Left lobe of liver (tissue), 2 donors: ENCODE measurements at regions not wholly inside any gene's neighbourhood (a gene's known extent, or its start where the extent isn't known, plus 50 kb on each side); places are given as distances from the start of the nearest gene placed in this dataset.

Experiments used
- ATAC-seq: fragments of 200-7000 bp; cut with Tn5 transposase; one replicate; pipeline ENCODE4 v1.9.1; 2020; ENCODE audit warnings: mild to moderate bottlenecking, moderate library complexity
- DNase-seq: peaks from one replicate; pipeline ENCODE4 v3.0.0-alpha.2; 2020; ENCODE audit warnings: low spot score
- donor health status: DM: no; HTN: no; CAD: no; lungs with moderate emphysema.
- donor health status: DM: no; HTN: yes; CAD: no.

- DNase-seq: no peak
- ATAC-seq: no peak
These were observed 195.2 kb upstream of the POU3F1 start for GRCh38 chr1:38241594-38242334.

- DNase-seq: no peak
These were observed 194.0 kb upstream of the POU3F1 start for GRCh38 chr1:38240618-38241017.

GRCh38 chr1:38239258-38239835 lies 192.8 kb upstream of the POU3F1 start:
- DNase-seq (no peak), ATAC-seq (no peak)

More at GRCh38 chr1:38240618-38241017, 194.0 kb upstream of the POU3F1 start:
- no peak for ATAC-seq

GRCh38 chr1:38238294-38238693 lies 191.7 kb upstream of the POU3F1 start:
- no peak for DNase-seq
- no peak for ATAC-seq

GRCh38 chr1:38235705-38236104 lies 189.1 kb upstream of the POU3F1 start:
- no peak for ATAC-seq
- no peak for DNase-seq

GRCh38 chr1:38231941-38232340 lies 185.3 kb upstream of the POU3F1 start:
- ATAC-seq: no peak
- DNase-seq: no peak

- DNase-seq (no peak), ATAC-seq (no peak)
These were observed 182.1 kb upstream of the POU3F1 start for GRCh38 chr1:38228718-38229117.

GRCh38 chr1:38225745-38226144 lies 179.2 kb upstream of the POU3F1 start:
- DNase-seq (no peak), ATAC-seq (no peak)

GRCh38 chr1:38223391-38223790 lies 176.8 kb upstream of the POU3F1 start:
- DNase-seq: no peak
- no peak for ATAC-seq

- ATAC-seq (no peak), DNase-seq (no peak)
These were observed 176.3 kb upstream of the POU3F1 start for GRCh38 chr1:38222891-38223290.

- ATAC-seq: no peak
- DNase-seq: no peak
These were observed 174.5 kb upstream of the POU3F1 start for GRCh38 chr1:38221006-38221649.

GRCh38 chr1:38217316-38217715 lies 170.7 kb upstream of the POU3F1 start:
- no peak for ATAC-seq
- no peak for DNase-seq

- ATAC-seq: peak; percentile 38
- no peak for DNase-seq
These were observed 167.2 kb upstream of the POU3F1 start for GRCh38 chr1:38213646-38214434.

GRCh38 chr1:38210895-38211177 lies 164.2 kb upstream of the POU3F1 start:
- no peak for DNase-seq
- ATAC-seq: no peak

- no peak for ATAC-seq
- no peak for DNase-seq
These were observed 163.7 kb upstream of the POU3F1 start for GRCh38 chr1:38210021-38210894.

GRCh38 chr1:38208716-38209632 lies 162.4 kb upstream of the POU3F1 start:
- ATAC-seq (no peak), DNase-seq (no peak)

- ATAC-seq (no peak), DNase-seq (no peak)
These were observed 161.3 kb upstream of the POU3F1 start for GRCh38 chr1:38207906-38208305.

GRCh38 chr1:38207275-38207674 lies 160.7 kb upstream of the POU3F1 start:
- peak; percentile 18 for ATAC-seq
- no peak for DNase-seq

- ATAC-seq: no peak
- no peak for DNase-seq
These were observed 158.1 kb upstream of the POU3F1 start for GRCh38 chr1:38204698-38205097.

GRCh38 chr1:38203441-38203840 lies 156.8 kb upstream of the POU3F1 start:
- ATAC-seq: no peak
- DNase-seq: no peak
